BE2C (cell line): ENCODE measurements at regions not wholly inside any gene's neighbourhood (a gene's known extent, or its start where the extent isn't known, plus 50 kb on each side); places are given as distances from the start of the nearest gene placed in this dataset.

Source experiments
- DNase-seq: peaks from one replicate; pipeline ENCODE4 v3.0.0-alpha.2; 2020
- H3K27me3 ChIP-seq: fragments of 250-450 bp; sonication (Bioruptor Pico); 2 replicates; pipeline ENCODE4 v1.5.1; 2020; ENCODE audit warnings: mild to moderate bottlenecking
- H3K36me3 ChIP-seq: fragments of 250-450 bp; sonication (Bioruptor Pico); 2 replicates; pipeline ENCODE4 v1.5.1; 2020; ENCODE audit warnings: mild to moderate bottlenecking
- H3K4me1 ChIP-seq: fragments of 250-450 bp; sonication (Bioruptor Pico); 2 replicates; pipeline ENCODE4 v1.5.1; 2020
- H3K4me3 ChIP-seq: 2 replicates; pipeline ENCODE4 v1.5.1; 2011; ENCODE audit warnings: low read depth, low read length
- H3K9me3 ChIP-seq: fragments of 250-450 bp; sonication (Bioruptor Pico); 2 replicates; pipeline ENCODE4 v1.5.1; 2020
- TF ChIP-seq, protein P1 (sequence below): IDR thresholded peaks from 2 replicates; pipeline ENCODE4 v1.5.1; 2012; ENCODE audit warnings: mild to moderate bottlenecking, low read depth, low read length

GRCh38 chr1:76021846-76022245 is 52.7 kb upstream of the ST6GALNAC3 start:
- TF ChIP-seq, protein P1, sequence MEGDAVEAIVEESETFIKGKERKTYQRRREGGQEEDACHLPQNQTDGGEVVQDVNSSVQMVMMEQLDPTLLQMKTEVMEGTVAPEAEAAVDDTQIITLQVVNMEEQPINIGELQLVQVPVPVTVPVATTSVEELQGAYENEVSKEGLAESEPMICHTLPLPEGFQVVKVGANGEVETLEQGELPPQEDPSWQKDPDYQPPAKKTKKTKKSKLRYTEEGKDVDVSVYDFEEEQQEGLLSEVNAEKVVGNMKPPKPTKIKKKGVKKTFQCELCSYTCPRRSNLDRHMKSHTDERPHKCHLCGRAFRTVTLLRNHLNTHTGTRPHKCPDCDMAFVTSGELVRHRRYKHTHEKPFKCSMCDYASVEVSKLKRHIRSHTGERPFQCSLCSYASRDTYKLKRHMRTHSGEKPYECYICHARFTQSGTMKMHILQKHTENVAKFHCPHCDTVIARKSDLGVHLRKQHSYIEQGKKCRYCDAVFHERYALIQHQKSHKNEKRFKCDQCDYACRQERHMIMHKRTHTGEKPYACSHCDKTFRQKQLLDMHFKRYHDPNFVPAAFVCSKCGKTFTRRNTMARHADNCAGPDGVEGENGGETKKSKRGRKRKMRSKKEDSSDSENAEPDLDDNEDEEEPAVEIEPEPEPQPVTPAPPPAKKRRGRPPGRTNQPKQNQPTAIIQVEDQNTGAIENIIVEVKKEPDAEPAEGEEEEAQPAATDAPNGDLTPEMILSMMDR, result no peak
- Histone ChIP-seq H3K36me3 (no peaks in the 10 kb centered on the region), H3K27me3 (no peaks in the 10 kb centered on the region), H3K4me3 (no peak overlapping the region), H3K4me1 (no peaks in the 10 kb centered on the region), H3K9me3 (no peaks in the 10 kb centered on the region)
- DNase-seq, result no peak

- no peaks in the 10 kb centered on the region for H3K36me3 ChIP-seq
- H3K9me3 ChIP-seq, result no peaks in the 10 kb centered on the region
- no peaks in the 10 kb centered on the region for H3K27me3 ChIP-seq
- H3K4me3 ChIP-seq, result no peak overlapping the region
- TF ChIP-seq, protein P1, result no peak
- DNase-seq, result no peak
- no peaks in the 10 kb centered on the region for H3K4me1 ChIP-seq
These were observed 50.7 kb upstream of the ST6GALNAC3 start for GRCh38 chr1:76023669-76024435.
